Mammary epithelial cell (primary cell): ENCODE measurements at regions not wholly inside any gene's neighbourhood (a gene's known extent, or its start where the extent isn't known, plus 50 kb on each side); places are given as distances from the start of the nearest gene placed in this dataset.

Experiments
- EZH2 ChIP-seq: IDR thresholded peaks from 2 replicates; pipeline ENCODE4 v1.6.1; 2012; ENCODE audit warnings: low read length, inconsistent platforms, borderline replicate concordance
- TF ChIP-seq, protein P1 (sequence below), 2 donors: IDR thresholded peaks in 1 of 2; conservative IDR thresholded peaks in 1 of 2; 2 replicates each; pipeline ENCODE4 v1.5.1; 2011 to 2012; ENCODE audit warnings: inconsistent platforms in 2 of 2, low read length in 2 of 2, mild to moderate bottlenecking in 2 of 2, control low read depth in 1 of 2, low read depth in 1 of 2; ENCODE audit not compliant: insufficient read depth in 1 of 2; ENCODE audit errors: extremely low read depth in 1 of 2

GRCh38 chr2:187078297-187078696, 229.3 kb upstream of the ZSWIM2 start:
- TF ChIP-seq EZH2 = no peak
- TF ChIP-seq, protein P1, sequence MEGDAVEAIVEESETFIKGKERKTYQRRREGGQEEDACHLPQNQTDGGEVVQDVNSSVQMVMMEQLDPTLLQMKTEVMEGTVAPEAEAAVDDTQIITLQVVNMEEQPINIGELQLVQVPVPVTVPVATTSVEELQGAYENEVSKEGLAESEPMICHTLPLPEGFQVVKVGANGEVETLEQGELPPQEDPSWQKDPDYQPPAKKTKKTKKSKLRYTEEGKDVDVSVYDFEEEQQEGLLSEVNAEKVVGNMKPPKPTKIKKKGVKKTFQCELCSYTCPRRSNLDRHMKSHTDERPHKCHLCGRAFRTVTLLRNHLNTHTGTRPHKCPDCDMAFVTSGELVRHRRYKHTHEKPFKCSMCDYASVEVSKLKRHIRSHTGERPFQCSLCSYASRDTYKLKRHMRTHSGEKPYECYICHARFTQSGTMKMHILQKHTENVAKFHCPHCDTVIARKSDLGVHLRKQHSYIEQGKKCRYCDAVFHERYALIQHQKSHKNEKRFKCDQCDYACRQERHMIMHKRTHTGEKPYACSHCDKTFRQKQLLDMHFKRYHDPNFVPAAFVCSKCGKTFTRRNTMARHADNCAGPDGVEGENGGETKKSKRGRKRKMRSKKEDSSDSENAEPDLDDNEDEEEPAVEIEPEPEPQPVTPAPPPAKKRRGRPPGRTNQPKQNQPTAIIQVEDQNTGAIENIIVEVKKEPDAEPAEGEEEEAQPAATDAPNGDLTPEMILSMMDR (conservative IDR thresholded peaks at IDR 0.05 in 1 of 2, IDR thresholded peaks at IDR 0.05 in 1 of 2; ENCODE audit: extremely low read depth in 1 of 2, insufficient read depth in 1 of 2, low read depth in 1 of 2, low read length in 2 of 2) = no peak
